Fibroblast of lung (primary cell): ENCODE measurements at regions not wholly inside any gene's neighbourhood (a gene's known extent, or its start where the extent isn't known, plus 50 kb on each side); places are given as distances from the start of the nearest gene placed in this dataset.

Experiments
- CTCF ChIP-seq, 2 donors: IDR thresholded peaks in 1 of 2; conservative IDR thresholded peaks in 1 of 2; 1 replicate in 1 of 2; 2 replicates in 1 of 2; pipeline ENCODE4 v1.5.1; 2011 to 2012; ENCODE audit warnings: low read length in 2 of 2, control low read depth in 1 of 2, inconsistent platforms in 1 of 2, low read depth in 1 of 2, mild to moderate bottlenecking in 1 of 2
- EZH2 ChIP-seq: IDR thresholded peaks from 2 replicates; pipeline ENCODE4 v1.5.1; 2012; ENCODE audit warnings: low read length, control low read depth, mild to moderate bottlenecking; ENCODE audit errors: missing control alignments

- no peak for TF ChIP-seq CTCF (conservative IDR thresholded peaks at IDR 0.05 in 1 of 2, IDR thresholded peaks at IDR 0.05 in 1 of 2; ENCODE audit: low read depth in 1 of 2, low read length in 2 of 2)
- no peak for TF ChIP-seq EZH2
Observed at GRCh38 chr1:201682964-201683363, 144.0 kb downstream of the NAV1 start.
